ENCODE measurements at regions not wholly inside any gene's neighbourhood (a gene's known extent, or its start where the extent isn't known, plus 50 kb on each side); places are given as distances from the start of the nearest gene placed in this dataset.

DNA sequence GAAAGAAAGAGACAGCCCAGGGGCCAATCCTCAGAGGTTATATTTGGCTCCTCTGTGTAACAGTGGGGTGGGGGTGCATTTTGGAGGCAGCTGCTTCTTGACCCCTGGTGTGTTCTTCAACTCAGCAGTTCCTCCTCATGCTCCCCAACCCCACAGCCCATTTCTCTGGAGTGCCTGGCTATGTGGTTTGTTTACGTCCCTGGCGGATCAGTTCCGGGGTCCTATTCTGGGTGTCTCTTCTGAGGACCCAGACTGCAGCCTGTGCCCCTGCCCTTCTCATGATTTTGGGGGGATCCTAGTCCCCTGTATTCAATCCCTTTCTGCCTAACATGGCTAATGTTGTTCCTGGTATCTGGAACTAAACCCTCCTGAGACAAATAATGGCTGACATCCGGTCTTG lies 70.5 kb upstream of the SULF2 start:
- intact Hi-C loops (cut with micrococcal nuclease; ENCODE audit: unreplicated experiment): no loop called here

GRCh38 chr20:47854687-47855212 lies 69.5 kb upstream of the SULF2 start:
- Histone ChIP-seq H3K9me3 (0 out of 2 replicates have a peak, but pooled peaks cover 10% of the 10 kb centered on the region), H3K4me3 (ENCODE audit: low read depth, low read length) (no peak overlapping the region), H3K36me3 (ENCODE audit: control insufficient read depth, insufficient read depth, low read length) (no peaks in the 10 kb centered on the region), H3K27me3 (replicated peaks; ENCODE audit: control insufficient read depth, insufficient read depth, low read length) (no peaks in the 10 kb centered on the region), H3K4me1 (peaks cover 13% of the 10 kb centered on the region)
- peaks cover 8% of the 10 kb centered on the region for H3K27me3 Mint-ChIP-seq (ENCODE audit: insufficient read depth, unreplicated experiment)
- TF ChIP-seq, protein P1, sequence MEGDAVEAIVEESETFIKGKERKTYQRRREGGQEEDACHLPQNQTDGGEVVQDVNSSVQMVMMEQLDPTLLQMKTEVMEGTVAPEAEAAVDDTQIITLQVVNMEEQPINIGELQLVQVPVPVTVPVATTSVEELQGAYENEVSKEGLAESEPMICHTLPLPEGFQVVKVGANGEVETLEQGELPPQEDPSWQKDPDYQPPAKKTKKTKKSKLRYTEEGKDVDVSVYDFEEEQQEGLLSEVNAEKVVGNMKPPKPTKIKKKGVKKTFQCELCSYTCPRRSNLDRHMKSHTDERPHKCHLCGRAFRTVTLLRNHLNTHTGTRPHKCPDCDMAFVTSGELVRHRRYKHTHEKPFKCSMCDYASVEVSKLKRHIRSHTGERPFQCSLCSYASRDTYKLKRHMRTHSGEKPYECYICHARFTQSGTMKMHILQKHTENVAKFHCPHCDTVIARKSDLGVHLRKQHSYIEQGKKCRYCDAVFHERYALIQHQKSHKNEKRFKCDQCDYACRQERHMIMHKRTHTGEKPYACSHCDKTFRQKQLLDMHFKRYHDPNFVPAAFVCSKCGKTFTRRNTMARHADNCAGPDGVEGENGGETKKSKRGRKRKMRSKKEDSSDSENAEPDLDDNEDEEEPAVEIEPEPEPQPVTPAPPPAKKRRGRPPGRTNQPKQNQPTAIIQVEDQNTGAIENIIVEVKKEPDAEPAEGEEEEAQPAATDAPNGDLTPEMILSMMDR (IDR thresholded peaks at IDR 0.05; ENCODE audit: insufficient read depth in 1 of 2, low read depth in 1 of 2, low read length in 1 of 2, severe bottlenecking in 1 of 2, unreplicated experiment in 1 of 2): peak; percentile 78 to 90
- ChIA-PET POLR2A (no interaction called here), CTCF (interaction anchor here (0.5 to 1.4 kb wide), 8 partner anchors 9 to 765 kb away, joined by 3 to 22 read pairs (median 4); no protein-coding TSS in a partner anchor)
- no peak overlapping the region for H3K4me3 Mint-ChIP-seq (ENCODE audit: unreplicated experiment)
- H3K4me1 Mint-ChIP-seq (ENCODE audit: low read depth, unreplicated experiment): peaks cover 13% of the 10 kb centered on the region
- DNase-seq: peak; percentile 74 to 78
- peaks cover 7% of the 10 kb centered on the region for H3K36me3 Mint-ChIP-seq (ENCODE audit: insufficient read depth, unreplicated experiment)
- no peak overlapping the region for H3K27ac Mint-ChIP-seq (ENCODE audit: unreplicated experiment)
- H3K9me3 Mint-ChIP-seq (ENCODE audit: unreplicated experiment): peaks cover 25% of the 10 kb centered on the region
- BruUV-seq (replicated peaks): no TSS peak
- intact Hi-C loops (cut with micrococcal nuclease; ENCODE audit: unreplicated experiment): loop anchor here (1.0 kb wide), 4 partner anchors 68 to 767 kb away; no protein-coding TSS in a partner anchor

More for the DNA sequence above, 70.5 kb upstream of the SULF2 start:
- H3K27ac Mint-ChIP-seq (ENCODE audit: unreplicated experiment): no peak overlapping the region
- Histone ChIP-seq H3K4me1 (peaks cover 13% of the 10 kb centered on the region), H3K4me3 (ENCODE audit: low read depth, low read length) (no peak overlapping the region), H3K27me3 (replicated peaks; ENCODE audit: control insufficient read depth, insufficient read depth, low read length) (no peaks in the 10 kb centered on the region), H3K9me3 (0 out of 2 replicates have a peak, but pooled peaks cover 10% of the 10 kb centered on the region), H3K36me3 (ENCODE audit: control insufficient read depth, insufficient read depth, low read length) (no peaks in the 10 kb centered on the region)
- no TSS peak for BruUV-seq (replicated peaks)
- no peak overlapping the region for H3K4me3 Mint-ChIP-seq (ENCODE audit: unreplicated experiment)
- H3K9me3 Mint-ChIP-seq (ENCODE audit: unreplicated experiment): peaks cover 25% of the 10 kb centered on the region
- ChIA-PET CTCF (no interaction called here), POLR2A (no interaction called here)
- DNase-seq: no peak
- TF ChIP-seq, protein P1 (IDR thresholded peaks at IDR 0.05; ENCODE audit: insufficient read depth in 1 of 2, low read depth in 1 of 2, low read length in 1 of 2, severe bottlenecking in 1 of 2, unreplicated experiment in 1 of 2): no peak
- peaks cover 7% of the 10 kb centered on the region for H3K36me3 Mint-ChIP-seq (ENCODE audit: insufficient read depth, unreplicated experiment)
- peaks cover 8% of the 10 kb centered on the region for H3K27me3 Mint-ChIP-seq (ENCODE audit: insufficient read depth, unreplicated experiment)
- H3K4me1 Mint-ChIP-seq (ENCODE audit: low read depth, unreplicated experiment): peaks cover 13% of the 10 kb centered on the region

GRCh38 chr20:47851774-47852173 lies 66.5 kb upstream of the SULF2 start:
- BruUV-seq (replicated peaks): no TSS peak
- ChIA-PET POLR2A (no interaction called here), CTCF (interaction anchor here (0.7 kb wide), 1 partner anchor 769 kb away, joined by 3 read pairs; no protein-coding TSS in a partner anchor)
- DNase-seq: no peak
- Mint-ChIP-seq H3K36me3 (ENCODE audit: insufficient read depth, unreplicated experiment) (peaks cover 7% of the 10 kb centered on the region), H3K4me1 (ENCODE audit: low read depth, unreplicated experiment) (peaks cover 2% of the 10 kb centered on the region), H3K27me3 (ENCODE audit: insufficient read depth, unreplicated experiment) (peaks cover 8% of the 10 kb centered on the region), H3K9me3 (ENCODE audit: unreplicated experiment) (peaks cover 25% of the 10 kb centered on the region), H3K27ac (ENCODE audit: unreplicated experiment) (no peak overlapping the region), H3K4me3 (ENCODE audit: unreplicated experiment) (no peak overlapping the region)
- Histone ChIP-seq H3K36me3 (ENCODE audit: control insufficient read depth, insufficient read depth, low read length) (no peaks in the 10 kb centered on the region), H3K4me1 (peaks cover under 1% of the 10 kb centered on the region), H3K9me3 (0 out of 2 replicates have a peak, but pooled peaks cover 10% of the 10 kb centered on the region), H3K4me3 (ENCODE audit: low read depth, low read length) (no peak overlapping the region), H3K27me3 (replicated peaks; ENCODE audit: control insufficient read depth, insufficient read depth, low read length) (no peaks in the 10 kb centered on the region)
- intact Hi-C loops (cut with micrococcal nuclease; ENCODE audit: unreplicated experiment): no loop called here
- TF ChIP-seq, protein P1 (IDR thresholded peaks at IDR 0.05; ENCODE audit: insufficient read depth in 1 of 2, low read depth in 1 of 2, low read length in 1 of 2, severe bottlenecking in 1 of 2, unreplicated experiment in 1 of 2): no peak

All from Caco-2 (cell line).